Keratinocyte (primary cell): ENCODE measurements at regions not wholly inside any gene's neighbourhood (a gene's known extent, or its start where the extent isn't known, plus 50 kb on each side); places are given as distances from the start of the nearest gene placed in this dataset.

Experiments used
- DNase-seq: peaks from one replicate; pipeline ENCODE4 v3.0.0-alpha.2; 2011; ENCODE audit warnings: low read depth, missing footprints, low spot score
- FAIRE-seq: peaks from 2 replicates; lab custom pipeline; 2011; peaks lifted over from hg19 to GRCh38; lab: Jason Lieb, UNC
- H2AFZ ChIP-seq: 2 replicates; pipeline ENCODE4 v1.6.0; 2012; ENCODE audit warnings: low read length, control low read depth, inconsistent platforms; ENCODE audit not compliant: control insufficient read depth
- H3K27ac ChIP-seq: 2 replicates; pipeline ENCODE4 v1.5.1; 2011; ENCODE audit warnings: low read length; ENCODE audit not compliant: control insufficient read depth, insufficient read depth
- H3K27me3 ChIP-seq: 3 replicates; pipeline ENCODE4 v1.6.0; 2011; ENCODE audit warnings: low read length; ENCODE audit not compliant: control insufficient read depth, insufficient read depth; ENCODE audit errors: extremely low read depth
- H3K36me3 ChIP-seq, 2 experiments: 2 replicates in 1 of 2; 3 replicates in 1 of 2; pipeline ENCODE4 v1.5.1; 2011; ENCODE audit warnings: low read length in 2 of 2, mild to moderate bottlenecking in 1 of 2; ENCODE audit not compliant: control insufficient read depth in 2 of 2, insufficient read depth in 2 of 2; ENCODE audit errors: extremely low read depth in 1 of 2
- H3K4me1 ChIP-seq: 3 replicates; pipeline ENCODE4 v1.5.1; 2011; ENCODE audit warnings: low read length; ENCODE audit not compliant: control insufficient read depth, insufficient read depth; ENCODE audit errors: extremely low read depth
- H3K4me2 ChIP-seq: 3 replicates; pipeline ENCODE4 v1.6.0; 2011; ENCODE audit warnings: low read depth, low read length; ENCODE audit not compliant: control insufficient read depth, insufficient read depth; ENCODE audit errors: extremely low read depth
- H3K4me3 ChIP-seq, 3 experiments: fragments of 200-600 bp in 1 of 3; sonication (generic) in 1 of 3; 2 replicates in 2 of 3; 3 replicates in 1 of 3; pipeline ENCODE4 v1.5.1; 2011 to 2016; ENCODE audit warnings: low read length in 3 of 3, mild to moderate bottlenecking in 3 of 3, control low read depth in 2 of 3, inconsistent platforms in 1 of 3, low read depth in 1 of 3, mixed read lengths in 1 of 3, mixed run types in 1 of 3, moderate library complexity in 1 of 3; ENCODE audit not compliant: control insufficient read depth in 2 of 3, insufficient read depth in 2 of 3; ENCODE audit errors: extremely low read depth in 1 of 3
- H3K79me2 ChIP-seq: 2 replicates; pipeline ENCODE4 v1.6.0; 2012; ENCODE audit warnings: low read length; ENCODE audit not compliant: control insufficient read depth, insufficient read depth
- H3K9ac ChIP-seq: 3 replicates; pipeline ENCODE4 v1.6.0; 2011; ENCODE audit warnings: low read length; ENCODE audit not compliant: control insufficient read depth, insufficient read depth; ENCODE audit errors: extremely low read depth
- H3K9me1 ChIP-seq: 3 replicates; pipeline ENCODE4 v1.6.0; 2011; ENCODE audit warnings: low read length; ENCODE audit not compliant: control insufficient read depth, insufficient read depth; ENCODE audit errors: extremely low read depth
- H3K9me3 ChIP-seq: 2 replicates; pipeline ENCODE4 v1.5.1; 2012; ENCODE audit warnings: low read depth, low read length; ENCODE audit not compliant: control insufficient read depth
- H4K20me1 ChIP-seq: 3 replicates; pipeline ENCODE4 v1.6.0; 2011; ENCODE audit warnings: low read length; ENCODE audit not compliant: control insufficient read depth, insufficient read depth; ENCODE audit errors: extremely low read depth
- CTCF ChIP-seq, 3 experiments: IDR thresholded peaks in 1 of 3; conservative IDR thresholded peaks in 1 of 3; optimal IDR thresholded peaks in 1 of 3; 2 replicates in 2 of 3; 3 replicates in 1 of 3; pipeline versions ENCODE3 to v1.5.1; 2011; ENCODE audit warnings: low read length in 3 of 3, mild to moderate bottlenecking in 3 of 3, moderate library complexity in 2 of 3, control low read depth in 1 of 3, inconsistent platforms in 1 of 3; ENCODE audit not compliant: insufficient read depth in 2 of 3; ENCODE audit errors: extremely low read depth in 1 of 3
- EZH2 ChIP-seq: IDR thresholded peaks from one replicate; pipeline ENCODE4 v1.6.1; 2012; ENCODE audit warnings: inconsistent platforms, mild to moderate bottlenecking, low read length, moderate library complexity
- dilution Hi-C: fragments of 300-500 bp; cut with MboI; formaldehyde crosslinking; loops from one replicate; pipeline ENCODE4 v1.7.0; 2020; ENCODE audit warnings: low sequenced_read_pairs; ENCODE audit not compliant: extremely low pct_ligation_motif_present

GRCh38 chr6:126753606-126754005 is 364.9 kb upstream of the RSPO3 start:
- Histone ChIP-seq H3K4me2 (no peak overlapping the region), H3K9me3 (no peaks in the 10 kb centered on the region), H3K4me3 (no peak overlapping the region), H3K27ac (no peak overlapping the region), H3K79me2 (no peaks in the 10 kb centered on the region), H3K4me1 (no peaks in the 10 kb centered on the region), H3K27me3 (no peaks in the 10 kb centered on the region), H3K9me1 (no peaks in the 10 kb centered on the region), H2AFZ (no peak overlapping the region), H4K20me1 (no peaks in the 10 kb centered on the region), H3K9ac (no peak overlapping the region), H3K36me3 (no peaks in the 10 kb centered on the region)
- DNase-seq (no peak), FAIRE-seq (no peak)
- no peak for TF ChIP-seq CTCF (optimal IDR thresholded peaks at IDR 0.05 in 1 of 3, IDR thresholded peaks at IDR 0.05 in 1 of 3, conservative IDR thresholded peaks at IDR 0.05 in 1 of 3; ENCODE audit: extremely low read depth in 1 of 3, insufficient read depth in 2 of 3, low read length in 3 of 3)
- TF ChIP-seq EZH2: no peak
- dilution Hi-C loops: no loop called here

GRCh38 chr6:126761854-126762253 is 356.6 kb upstream of the RSPO3 start:
- Histone ChIP-seq H2AFZ (no peak overlapping the region), H3K27me3 (no peaks in the 10 kb centered on the region), H3K79me2 (no peaks in the 10 kb centered on the region), H3K4me3 (no peak overlapping the region), H3K9ac (no peak overlapping the region), H4K20me1 (no peaks in the 10 kb centered on the region), H3K9me3 (no peaks in the 10 kb centered on the region), H3K4me1 (no peaks in the 10 kb centered on the region), H3K36me3 (no peaks in the 10 kb centered on the region), H3K9me1 (no peaks in the 10 kb centered on the region), H3K4me2 (no peak overlapping the region), H3K27ac (no peak overlapping the region)
- no peak for FAIRE-seq
- dilution Hi-C loops: no loop called here
- no peak for TF ChIP-seq EZH2
- no peak for TF ChIP-seq CTCF (optimal IDR thresholded peaks at IDR 0.05 in 1 of 3, IDR thresholded peaks at IDR 0.05 in 1 of 3, conservative IDR thresholded peaks at IDR 0.05 in 1 of 3; ENCODE audit: extremely low read depth in 1 of 3, insufficient read depth in 2 of 3, low read length in 3 of 3)
- no peak for DNase-seq
